ENCODE measurements at regions not wholly inside any gene's neighbourhood (a gene's known extent, or its start where the extent isn't known, plus 50 kb on each side); places are given as distances from the start of the nearest gene placed in this dataset.

- no peak overlapping the region for H2BK5ac ChIP-seq (ENCODE audit: insufficient read length, low read length)
- H3K23ac ChIP-seq (ENCODE audit: insufficient read length, low read depth, low read length): no peak overlapping the region
- H2AFZ ChIP-seq (ENCODE audit: low read length): no peak overlapping the region
- H3K18ac ChIP-seq (ENCODE audit: insufficient read length, low read depth, low read length): no peak overlapping the region
- Mint-ChIP-seq H3K27ac (peak overlapping the region in 1 of 3 experiments; percentile 7; a peak in 1 of 7 replicates), H3K27me3 (ENCODE audit: low read depth) (no peaks in the 10 kb centered on the region), H3K4me1 (peaks cover 4 to 5% of the 10 kb centered on the region in 2 experiments), H3K4me3 (no peak overlapping the region), H3K9me3 (no peaks in the 10 kb centered on the region; a peak in 1 of 5 replicates), H3K36me3 (ENCODE audit: insufficient read depth in 1 of 3, low read depth in 3 of 3) (no peaks in the 10 kb centered on the region)
- H4K20me1 ChIP-seq (ENCODE audit: control insufficient read depth, insufficient read depth, insufficient read length): no peaks in the 10 kb centered on the region
- no peak overlapping the region for H3K14ac ChIP-seq (ENCODE audit: insufficient read depth, low read length)
- no peak overlapping the region for H3T11ph ChIP-seq (ENCODE audit: low read length)
- no peaks in the 10 kb centered on the region for H3K9me3 ChIP-seq (ENCODE audit: control insufficient read depth, low read depth, low read length)
- no peaks in the 10 kb centered on the region for H3K79me2 ChIP-seq (ENCODE audit: insufficient read depth, low read length)
- no peaks in the 10 kb centered on the region for H3K27me3 ChIP-seq (ENCODE audit: insufficient read depth, low read length)
- no peak overlapping the region for H4K5ac ChIP-seq (ENCODE audit: insufficient read length, low read depth, low read length)
- no peak overlapping the region for H4K91ac ChIP-seq (ENCODE audit: insufficient read length, low read depth, low read length)
- no peaks in the 10 kb centered on the region for H3K4me1 ChIP-seq (ENCODE audit: insufficient read depth, low read length)
- H3K56ac ChIP-seq (ENCODE audit: insufficient read length, low read depth, low read length): no peak overlapping the region
- no peak overlapping the region for H3K9ac ChIP-seq (ENCODE audit: extremely low read depth, insufficient read length, low read length)
- 100% methylated on average over 1 of the region's 2 CpGs for WGBS (ENCODE audit: extremely low coverage, insufficient read length, low lambda C conversion rate)
- DNase-seq: no peak
- no peak overlapping the region for H2BK20ac ChIP-seq (ENCODE audit: low read depth, low read length, poor library complexity, severe bottlenecking)
- H4K8ac ChIP-seq (replicated peaks; ENCODE audit: insufficient read length, low read depth, low read length): no peak overlapping the region
- no peak overlapping the region for H3K4me2 ChIP-seq (ENCODE audit: insufficient read depth, insufficient read length, low read length)
- H2BK15ac ChIP-seq (ENCODE audit: low read depth, low read length): no peak overlapping the region
- H3K79me1 ChIP-seq (ENCODE audit: insufficient read depth, low read depth, low read length, poor library complexity, severe bottlenecking): no peaks in the 10 kb centered on the region
- H3K23me2 ChIP-seq (ENCODE audit: insufficient read length, low read depth, low read length, poor library complexity, severe bottlenecking): no peaks in the 10 kb centered on the region
- no peak overlapping the region for H3K4ac ChIP-seq (ENCODE audit: low read depth, low read length)
- H3K27ac ChIP-seq (ENCODE audit: insufficient read length, low read depth, low read length): no peak overlapping the region
- H2AK5ac ChIP-seq (ENCODE audit: insufficient read length, low read length): no peak overlapping the region
- no peak overlapping the region for H2BK12ac ChIP-seq (ENCODE audit: insufficient read length, low read depth, low read length)
- no peak overlapping the region for H2BK120ac ChIP-seq (ENCODE audit: low read depth, low read length, poor library complexity, severe bottlenecking)
- TF ChIP-seq, protein P1, sequence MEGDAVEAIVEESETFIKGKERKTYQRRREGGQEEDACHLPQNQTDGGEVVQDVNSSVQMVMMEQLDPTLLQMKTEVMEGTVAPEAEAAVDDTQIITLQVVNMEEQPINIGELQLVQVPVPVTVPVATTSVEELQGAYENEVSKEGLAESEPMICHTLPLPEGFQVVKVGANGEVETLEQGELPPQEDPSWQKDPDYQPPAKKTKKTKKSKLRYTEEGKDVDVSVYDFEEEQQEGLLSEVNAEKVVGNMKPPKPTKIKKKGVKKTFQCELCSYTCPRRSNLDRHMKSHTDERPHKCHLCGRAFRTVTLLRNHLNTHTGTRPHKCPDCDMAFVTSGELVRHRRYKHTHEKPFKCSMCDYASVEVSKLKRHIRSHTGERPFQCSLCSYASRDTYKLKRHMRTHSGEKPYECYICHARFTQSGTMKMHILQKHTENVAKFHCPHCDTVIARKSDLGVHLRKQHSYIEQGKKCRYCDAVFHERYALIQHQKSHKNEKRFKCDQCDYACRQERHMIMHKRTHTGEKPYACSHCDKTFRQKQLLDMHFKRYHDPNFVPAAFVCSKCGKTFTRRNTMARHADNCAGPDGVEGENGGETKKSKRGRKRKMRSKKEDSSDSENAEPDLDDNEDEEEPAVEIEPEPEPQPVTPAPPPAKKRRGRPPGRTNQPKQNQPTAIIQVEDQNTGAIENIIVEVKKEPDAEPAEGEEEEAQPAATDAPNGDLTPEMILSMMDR (conservative IDR thresholded peaks at IDR 0.05): no peak
Measured at GRCh38 chr14:41229824-41230223, 376.9 kb upstream of the LRFN5 start.
